IPS DF 4.7 (cell line): ENCODE measurements at regions not wholly inside any gene's neighbourhood (a gene's known extent, or its start where the extent isn't known, plus 50 kb on each side); places are given as distances from the start of the nearest gene placed in this dataset.
"Not testable (repeated sequence)": the region's sequence is repeated elsewhere in the genome, so short reads cannot be mapped to it uniquely, and the experiment has no call there.

ENCODE experiments used
- DNase-seq: peaks from one replicate; pipeline ENCODE4 v3.0.0-alpha.2; 2013; ENCODE audit warnings: low spot score; ENCODE audit errors: extremely low read depth

DNA sequence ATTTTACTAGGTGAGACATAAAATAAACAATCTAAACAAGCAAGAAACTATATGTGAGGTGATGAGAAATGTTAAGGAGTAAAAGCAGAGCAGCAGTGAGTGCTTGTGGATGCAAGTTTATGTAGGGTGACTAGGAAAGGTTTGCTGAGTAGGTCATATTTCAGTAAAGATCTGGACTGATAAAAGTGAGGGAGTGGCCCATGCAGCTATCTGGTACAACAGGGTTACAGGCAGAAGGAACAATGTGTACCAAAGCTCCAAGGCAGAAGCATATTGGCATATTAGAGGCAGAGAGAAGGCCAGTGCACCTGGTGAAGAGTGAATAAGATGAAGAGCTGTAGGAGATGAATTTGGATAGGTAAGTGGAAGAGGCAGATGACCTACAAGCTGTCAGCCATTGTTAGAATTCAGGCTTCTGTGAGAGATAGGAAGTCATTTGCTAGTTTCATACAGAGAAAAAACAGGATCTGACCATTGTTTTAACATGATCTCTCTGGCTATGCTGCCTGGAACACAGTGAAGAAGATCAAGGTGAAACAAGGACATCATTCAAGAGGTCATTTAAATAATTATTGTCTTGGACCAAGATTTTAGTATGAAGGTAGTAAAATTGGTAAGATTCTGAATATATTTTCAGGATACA is 274.6 kb downstream of the ANKRD50 start:
- DNase-seq, result no peak

DNA sequence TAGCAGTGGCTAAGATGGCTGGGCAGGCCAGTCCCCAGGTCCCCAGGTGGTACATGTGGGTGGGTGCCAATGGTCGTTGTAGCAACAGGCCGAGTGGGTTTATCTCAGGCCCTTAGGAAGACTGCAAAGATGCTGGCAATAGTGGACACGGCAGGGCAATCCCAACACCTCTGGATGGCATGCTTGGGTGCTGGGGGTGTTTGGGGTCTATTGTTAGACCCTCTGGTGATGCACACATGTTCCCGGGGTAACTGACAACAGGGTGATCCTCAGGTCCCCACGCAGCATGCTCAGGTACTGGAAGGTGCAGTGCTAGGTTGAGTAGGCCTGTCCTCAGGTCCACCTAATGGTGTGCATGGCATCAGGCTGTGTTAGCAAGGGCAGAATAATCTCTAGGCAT is 267.5 kb downstream of the ANKRD50 start:
- DNase-seq, result no peak

GRCh38 chr4:124449881-124450280 is 262.7 kb downstream of the ANKRD50 start:
- no peak for DNase-seq

DNA sequence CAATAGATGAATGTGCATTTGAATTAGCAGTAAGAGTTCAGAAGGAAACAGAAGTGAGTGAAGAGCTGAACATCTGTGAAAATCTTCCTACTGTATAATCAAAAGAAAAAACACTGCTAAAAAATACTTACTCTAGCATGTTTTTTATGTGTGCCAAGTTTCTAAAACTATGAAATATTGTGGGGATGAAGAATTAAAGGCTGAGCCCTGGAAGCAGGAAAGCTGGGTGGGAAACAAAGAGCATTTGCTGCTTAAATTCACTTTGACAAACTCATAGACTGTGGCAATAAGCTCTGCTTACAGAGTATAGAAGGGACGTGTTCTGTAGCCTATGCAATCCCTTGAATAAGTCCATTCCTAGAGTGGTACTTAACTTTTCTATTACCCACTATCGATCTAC is 261.7 kb downstream of the ANKRD50 start:
- DNase-seq, result no peak

DNA sequence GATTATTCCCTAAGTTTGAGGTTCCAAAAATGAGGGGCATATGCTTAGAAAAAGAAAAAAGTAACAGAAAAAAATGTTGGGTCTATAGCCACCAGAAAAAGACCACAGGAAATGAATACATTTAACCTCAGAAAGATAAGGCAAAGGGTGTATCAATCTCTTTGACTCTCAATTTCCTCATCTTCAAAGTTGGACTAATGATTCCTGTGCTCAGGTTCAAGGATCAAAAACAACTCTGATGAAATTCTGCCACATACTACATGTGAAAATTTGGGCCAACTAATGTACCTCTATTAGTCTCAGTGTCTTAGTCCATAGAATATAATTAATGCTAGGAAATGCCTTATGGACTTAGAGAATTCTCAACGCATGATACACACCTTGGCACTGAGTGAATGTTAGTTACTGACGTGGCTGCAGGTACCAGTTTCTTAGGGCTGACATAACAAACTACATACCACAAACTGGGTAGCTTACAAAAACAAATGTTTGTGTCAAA is 257.7 kb downstream of the ANKRD50 start:
- DNase-seq, result no peak

GRCh38 chr4:124455671-124456070 is 256.9 kb downstream of the ANKRD50 start:
- DNase-seq, result no peak

- DNase-seq, result no peak
Measured at GRCh38 chr4:124459196-124459940, 253.2 kb downstream of the ANKRD50 start.

DNA sequence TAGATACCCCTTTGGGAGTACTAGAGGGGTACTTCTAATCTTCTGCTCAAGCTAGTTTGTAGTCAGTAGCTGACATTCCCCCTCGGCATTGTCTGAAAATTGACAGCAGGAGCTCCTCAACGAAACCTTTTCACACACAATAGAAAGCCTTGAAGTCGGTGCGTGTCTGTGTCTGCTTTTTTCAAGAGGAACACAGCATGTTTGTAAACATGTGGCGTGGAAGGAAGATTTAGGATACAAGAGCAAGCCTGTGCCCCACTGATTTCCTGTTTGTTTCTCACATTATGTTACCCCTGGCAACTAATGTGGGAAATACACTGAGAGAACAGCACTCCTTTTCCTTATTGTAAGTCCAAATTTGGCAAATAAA is 252.6 kb downstream of the ANKRD50 start:
- DNase-seq, result no peak

DNA sequence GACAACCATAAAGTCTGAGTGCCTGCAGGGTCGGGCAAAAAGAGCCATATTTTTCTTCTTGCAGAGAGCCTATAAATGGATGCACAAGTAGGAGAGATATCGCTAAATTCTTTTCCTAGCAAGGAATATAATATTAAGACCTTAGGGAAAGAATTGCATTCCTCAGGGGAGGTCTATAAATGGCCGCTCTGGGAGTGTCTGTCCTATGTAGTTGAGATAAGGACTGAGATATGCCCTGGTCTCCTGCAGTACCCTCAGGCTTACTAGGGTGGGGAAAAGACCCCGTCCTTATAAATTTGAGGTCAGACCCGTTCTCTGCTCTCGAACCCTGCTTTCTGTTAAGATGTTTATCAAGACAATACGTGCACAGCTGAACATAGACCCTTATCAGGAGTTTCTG is 250.9 kb downstream of the ANKRD50 start:
- not testable (repeated sequence) for DNase-seq

DNA sequence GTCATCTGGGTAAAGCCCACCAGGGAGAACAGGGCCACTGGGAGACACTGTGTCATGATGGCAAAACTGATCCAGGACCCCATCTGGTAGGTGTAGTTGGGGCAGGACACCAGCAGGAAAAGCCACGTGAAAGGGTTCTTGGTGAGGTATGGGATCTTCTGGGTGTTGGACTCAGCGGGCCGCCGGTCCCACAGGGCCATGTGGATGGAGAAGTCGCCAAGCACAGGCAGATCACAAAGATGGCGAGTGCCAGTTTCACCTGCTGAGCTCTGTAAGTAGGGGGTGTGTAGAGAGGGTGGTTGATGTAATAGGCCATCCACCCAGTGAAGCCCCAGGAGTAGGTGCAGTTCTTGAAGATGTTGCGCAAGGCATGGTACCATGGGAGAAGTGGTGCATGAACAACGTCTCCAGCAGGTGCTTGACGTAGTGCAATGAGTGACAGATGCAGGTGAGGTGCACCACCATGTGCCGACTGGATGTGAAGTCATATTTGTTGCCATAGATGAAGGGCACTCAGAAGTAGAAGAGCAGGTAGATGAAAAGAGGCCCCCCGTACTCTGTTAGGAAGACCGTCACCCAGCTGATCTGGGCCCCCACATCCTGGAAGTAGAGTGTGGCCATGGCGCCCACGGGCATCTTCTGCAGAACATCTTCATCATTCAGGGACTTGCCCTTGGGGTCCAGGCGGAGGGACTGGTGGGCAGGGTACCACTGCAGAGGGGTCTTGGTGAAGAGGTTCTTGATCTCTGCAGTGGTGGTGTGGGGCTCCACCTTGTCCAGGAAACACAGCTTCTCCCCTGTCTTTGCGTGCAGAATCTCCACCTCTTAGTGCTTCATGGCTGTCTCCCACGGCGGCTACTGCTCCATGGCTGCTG is 249.3 kb downstream of the ANKRD50 start:
- no peak for DNase-seq

DNA sequence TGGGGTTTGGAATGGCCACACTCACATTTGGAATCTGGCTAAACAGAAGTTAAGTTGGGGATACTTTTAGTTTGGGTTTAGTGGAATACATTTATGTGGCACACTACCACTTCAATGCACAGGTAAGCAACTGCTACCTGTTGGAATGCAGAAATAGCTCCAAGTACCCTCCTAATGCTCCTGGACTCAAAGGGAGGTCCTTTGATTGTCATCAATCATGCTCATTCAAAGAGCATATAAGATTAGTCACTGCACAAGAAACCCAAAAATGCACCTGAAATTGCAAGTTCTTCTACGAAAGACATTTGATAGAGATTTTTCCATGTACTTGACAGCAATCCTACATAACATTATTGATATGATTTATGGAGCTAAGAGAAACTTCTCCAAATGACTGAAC is 247.7 kb downstream of the ANKRD50 start:
- no peak for DNase-seq

GRCh38 chr4:124468360-124468759 is 244.2 kb downstream of the ANKRD50 start:
- DNase-seq, result no peak

DNA sequence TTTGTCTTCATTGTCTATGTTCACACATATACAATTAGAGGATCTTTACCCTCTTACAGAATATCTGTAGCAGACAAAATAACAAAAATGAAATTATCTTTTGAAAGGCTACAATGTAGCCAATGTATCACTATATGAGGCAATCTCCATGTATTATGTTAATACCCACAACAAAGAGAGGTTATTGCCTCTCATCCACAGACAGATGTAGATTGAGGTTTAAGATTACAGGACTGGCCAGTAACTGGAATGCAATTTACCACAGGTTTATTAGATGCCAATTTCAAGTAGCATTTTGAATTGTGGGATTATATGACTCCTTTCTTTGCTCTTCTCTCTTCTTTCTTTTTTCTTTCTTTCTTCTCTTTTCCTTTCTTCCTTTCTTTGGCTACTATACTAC is 242.6 kb downstream of the ANKRD50 start:
- no peak for DNase-seq

GRCh38 chr4:124478470-124478869 is 234.1 kb downstream of the ANKRD50 start:
- no peak for DNase-seq

- no peak for DNase-seq
Measured at GRCh38 chr4:124480061-124480460, 232.5 kb downstream of the ANKRD50 start.

GRCh38 chr4:124481123-124481522 is 231.4 kb downstream of the ANKRD50 start:
- no peak for DNase-seq

GRCh38 chr4:124483048-124483906 is 229.3 kb downstream of the ANKRD50 start:
- no peak for DNase-seq

GRCh38 chr4:124484008-124484407 is 228.5 kb downstream of the ANKRD50 start:
- DNase-seq, result no peak

- no peak for DNase-seq
Measured at GRCh38 chr4:124484940-124485339, 227.6 kb downstream of the ANKRD50 start.

- DNase-seq, result no peak
Measured at GRCh38 chr4:124486423-124486822, 226.1 kb downstream of the ANKRD50 start.

GRCh38 chr4:124487651-124488050 is 224.9 kb downstream of the ANKRD50 start:
- no peak for DNase-seq
